ELR (cell line): ENCODE measurements at regions not wholly inside any gene's neighbourhood (a gene's known extent, or its start where the extent isn't known, plus 50 kb on each side); places are given as distances from the start of the nearest gene placed in this dataset.
"Not testable (repeated sequence)": the region's sequence is repeated elsewhere in the genome, so short reads cannot be mapped to it uniquely, and the experiment has no call there.

Source experiments
- DNase-seq: peaks from one replicate; pipeline ENCODE4 v3.0.0-alpha.2; 2015; ENCODE audit warnings: low read depth

GRCh38 chr10:111598433-111599059, 521.7 kb downstream of the ADRA2A start:
- DNase-seq: peak; percentile 46

- DNase-seq: no peak
Measured at GRCh38 chr10:111599943-111600342, 523.1 kb downstream of the ADRA2A start.

DNA sequence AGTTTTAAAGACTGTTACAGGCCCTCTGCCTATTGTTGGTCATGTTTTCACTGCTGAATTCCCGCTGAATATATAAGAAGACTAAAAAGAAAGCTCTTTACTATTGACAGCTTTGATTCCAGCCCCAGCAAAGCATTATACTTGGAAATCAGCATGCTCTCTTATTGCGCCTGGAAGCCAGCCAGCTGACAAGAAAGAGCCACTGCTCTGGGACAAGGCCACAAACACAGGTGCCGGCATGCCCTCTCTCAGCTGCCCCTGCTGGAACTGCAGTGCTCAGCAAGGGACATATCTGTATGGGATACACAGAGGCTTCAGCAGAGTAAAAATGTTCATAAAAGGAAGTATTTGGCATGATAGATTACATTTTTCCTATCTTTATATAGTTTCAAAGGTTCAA, 523.9 kb downstream of the ADRA2A start:
- no peak for DNase-seq

- DNase-seq: no peak
Measured at GRCh38 chr10:111612273-111612672, 535.4 kb downstream of the ADRA2A start.

GRCh38 chr10:111634191-111634590, 549.4 kb downstream of the GPAM start:
- DNase-seq: no peak

- DNase-seq: no peak
Measured at GRCh38 chr10:111646021-111646420, 537.5 kb downstream of the GPAM start.

DNA sequence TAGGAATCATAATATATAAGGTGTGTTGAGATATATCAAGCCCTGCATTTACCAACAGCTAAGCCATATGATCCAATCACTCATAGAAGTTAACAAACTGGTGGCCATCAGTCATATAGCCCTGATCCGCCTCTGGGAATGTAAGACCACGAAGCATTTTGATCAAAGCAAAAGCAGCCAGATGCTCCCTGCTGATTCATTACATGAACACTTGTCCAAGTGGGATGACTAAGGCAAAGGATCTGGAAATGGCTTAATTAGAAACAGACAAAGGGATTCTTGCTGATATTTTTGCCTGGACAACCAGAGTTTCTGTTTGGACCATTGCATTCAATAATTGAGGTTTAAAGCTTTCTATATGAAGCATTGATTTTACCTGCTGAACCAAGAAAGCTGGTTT, 535.5 kb downstream of the GPAM start:
- no peak for DNase-seq

GRCh38 chr10:111649080-111649479, 534.5 kb downstream of the GPAM start:
- DNase-seq: not testable (repeated sequence)

- no peak for DNase-seq
Measured at GRCh38 chr10:111650088-111650487, 533.5 kb downstream of the GPAM start.

GRCh38 chr10:111656066-111656465, 527.5 kb downstream of the GPAM start:
- DNase-seq: no peak

DNA sequence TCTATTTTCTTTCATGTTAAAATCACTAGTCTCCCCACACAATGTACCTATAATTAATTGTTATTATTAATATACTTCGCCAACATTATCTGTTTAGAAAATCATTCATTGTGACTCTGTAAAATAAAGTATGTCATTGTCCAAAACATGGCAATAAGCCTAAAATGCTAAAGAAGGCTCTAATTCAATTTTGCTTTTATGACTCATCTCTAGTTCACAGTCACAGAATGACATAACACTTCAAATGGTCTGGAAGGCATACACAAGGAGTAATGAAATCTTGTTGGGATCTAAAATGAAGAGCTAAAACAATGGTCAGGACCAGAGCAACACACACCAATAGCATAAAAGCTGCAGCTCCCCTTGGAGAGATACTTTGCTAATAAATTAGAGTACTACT, 505.8 kb downstream of the GPAM start:
- DNase-seq: no peak

GRCh38 chr10:111686796-111687195, 496.8 kb downstream of the GPAM start:
- DNase-seq: no peak

GRCh38 chr10:111698711-111699110, 484.9 kb downstream of the GPAM start:
- no peak for DNase-seq

DNA sequence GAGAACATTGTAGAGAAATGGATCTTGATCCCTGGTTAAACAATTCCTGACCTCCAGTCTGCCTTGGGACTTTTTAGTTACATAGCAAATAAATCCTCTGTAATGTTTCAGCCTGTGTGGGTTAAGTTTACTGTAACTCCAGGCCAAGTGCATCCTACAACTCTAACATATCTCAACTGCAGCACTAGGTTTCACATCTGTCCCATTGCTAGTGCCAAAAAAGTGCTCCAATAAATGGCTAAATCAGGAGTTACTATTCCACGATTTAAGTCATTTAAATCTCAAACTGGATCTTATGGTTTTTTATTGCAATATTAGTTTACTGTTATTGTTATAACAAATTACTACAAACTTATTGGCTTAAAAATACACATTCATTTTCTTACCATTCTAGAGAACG, 479.6 kb downstream of the GPAM start:
- DNase-seq: no peak

DNA sequence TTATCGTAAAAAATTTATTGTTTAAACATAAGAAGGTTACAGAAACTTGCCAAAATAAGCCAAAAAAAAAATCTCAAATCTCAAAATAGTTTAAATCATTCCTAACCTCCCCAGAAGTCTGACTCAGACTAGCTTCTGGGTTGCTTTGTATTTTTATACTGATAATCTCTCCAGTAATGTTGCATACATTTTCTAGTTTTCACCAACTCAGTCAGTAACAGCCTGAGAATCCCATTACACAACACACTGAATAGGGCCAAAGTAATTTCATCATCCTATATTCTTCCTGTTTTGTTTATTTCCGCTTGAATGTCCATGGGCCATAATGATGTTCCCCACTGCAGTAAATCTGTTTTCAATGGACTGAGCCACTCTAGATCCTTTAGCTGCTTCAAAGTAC, 478.5 kb downstream of the GPAM start:
- DNase-seq: no peak

DNA sequence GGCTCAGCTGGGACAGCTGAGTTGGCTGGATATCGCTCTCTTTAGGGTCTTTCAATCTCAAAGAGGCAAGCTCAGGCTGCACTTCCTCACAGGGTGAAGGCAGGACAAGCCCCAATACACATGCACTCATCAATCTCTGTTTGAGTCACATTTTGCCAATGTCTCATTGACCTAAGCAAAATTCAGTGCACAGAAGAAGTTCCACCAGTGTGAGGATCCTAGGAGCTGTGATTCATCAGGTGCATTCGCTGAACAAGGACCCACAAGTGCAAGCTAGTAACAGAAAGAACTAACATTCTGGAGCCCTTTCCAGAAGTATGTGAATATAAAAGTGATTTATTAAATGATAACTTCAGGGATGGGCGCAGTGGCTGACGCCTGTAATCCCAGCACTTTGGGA, 477.2 kb downstream of the GPAM start:
- no peak for DNase-seq

GRCh38 chr10:111707076-111707475, 476.5 kb downstream of the GPAM start:
- DNase-seq: no peak

DNA sequence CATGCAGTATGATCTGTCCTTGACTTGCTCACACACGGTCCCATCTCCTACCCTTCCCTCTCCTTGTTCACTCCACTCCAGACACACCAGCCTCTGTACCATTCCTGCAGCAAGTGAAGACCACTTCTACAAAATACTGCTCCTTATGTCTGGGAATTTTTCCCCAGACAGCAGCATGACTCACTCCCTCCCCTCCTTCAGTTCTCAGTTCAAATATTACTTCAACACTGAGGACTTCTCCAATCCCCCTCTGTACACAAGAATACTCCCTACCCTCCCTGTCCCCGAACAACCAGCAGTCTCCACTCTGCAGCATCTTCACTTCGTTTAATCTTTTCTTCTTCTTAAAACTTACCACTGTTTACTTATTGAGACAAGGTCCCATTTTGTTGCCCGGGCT, 474.0 kb downstream of the GPAM start:
- DNase-seq: no peak

DNA sequence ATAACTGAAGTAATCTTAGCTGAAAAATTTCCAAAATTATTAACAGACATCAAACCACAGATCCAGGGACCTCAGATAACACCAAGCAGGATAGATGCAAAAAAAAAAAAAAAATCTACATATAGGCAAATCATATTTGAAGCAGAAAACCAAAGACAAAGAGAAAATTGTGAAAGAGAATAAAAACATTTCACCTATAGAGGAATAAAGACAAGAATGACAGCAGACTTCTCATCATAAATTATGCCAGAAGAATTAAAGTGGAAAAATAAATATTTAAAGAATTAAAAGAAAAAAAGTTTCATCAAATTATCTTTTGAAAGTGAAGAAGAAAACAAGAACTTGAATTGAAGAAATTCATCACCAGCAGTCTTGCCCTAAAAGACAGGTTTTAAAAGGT, 467.5 kb downstream of the GPAM start:
- DNase-seq: no peak

DNA sequence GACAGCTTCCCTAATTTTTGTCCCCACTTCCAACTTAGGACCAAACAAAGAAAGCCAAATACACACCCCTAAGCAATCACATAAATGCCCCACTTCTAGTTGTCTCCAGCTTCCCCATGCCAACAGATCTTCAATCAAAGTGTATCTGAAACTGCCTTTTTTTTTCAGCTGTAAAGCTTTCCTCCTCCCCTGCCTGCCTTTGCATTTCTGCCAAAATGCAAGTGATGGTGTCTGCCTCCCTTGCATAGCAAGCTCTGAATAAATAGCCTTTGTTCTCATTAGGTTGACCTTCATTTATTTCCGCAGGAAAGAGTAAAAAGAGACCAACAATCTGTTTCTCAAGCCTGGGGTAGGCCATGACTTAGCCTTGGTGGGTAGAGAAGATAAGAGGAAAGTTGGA, 459.4 kb downstream of the GPAM start:
- DNase-seq: no peak

DNA sequence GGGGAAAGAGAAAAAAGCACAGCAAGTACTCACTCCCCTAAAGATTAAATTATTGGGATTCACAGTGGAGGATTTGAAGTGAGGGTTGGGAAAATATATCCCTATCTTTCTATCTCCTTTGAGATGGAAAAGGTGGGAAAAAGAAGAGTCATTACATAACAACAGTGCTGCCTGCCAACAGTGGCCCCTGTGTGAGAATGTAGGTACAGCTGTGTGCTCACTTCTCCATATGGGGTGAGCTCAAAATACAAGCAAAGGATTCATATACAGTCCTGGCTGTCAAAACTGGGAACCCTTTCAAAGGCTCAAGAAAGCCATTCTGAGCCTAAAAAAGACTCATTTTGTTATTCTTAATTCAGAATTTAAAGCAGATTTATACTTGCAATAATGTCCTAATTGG, 458.5 kb downstream of the GPAM start:
- DNase-seq: no peak

DNA sequence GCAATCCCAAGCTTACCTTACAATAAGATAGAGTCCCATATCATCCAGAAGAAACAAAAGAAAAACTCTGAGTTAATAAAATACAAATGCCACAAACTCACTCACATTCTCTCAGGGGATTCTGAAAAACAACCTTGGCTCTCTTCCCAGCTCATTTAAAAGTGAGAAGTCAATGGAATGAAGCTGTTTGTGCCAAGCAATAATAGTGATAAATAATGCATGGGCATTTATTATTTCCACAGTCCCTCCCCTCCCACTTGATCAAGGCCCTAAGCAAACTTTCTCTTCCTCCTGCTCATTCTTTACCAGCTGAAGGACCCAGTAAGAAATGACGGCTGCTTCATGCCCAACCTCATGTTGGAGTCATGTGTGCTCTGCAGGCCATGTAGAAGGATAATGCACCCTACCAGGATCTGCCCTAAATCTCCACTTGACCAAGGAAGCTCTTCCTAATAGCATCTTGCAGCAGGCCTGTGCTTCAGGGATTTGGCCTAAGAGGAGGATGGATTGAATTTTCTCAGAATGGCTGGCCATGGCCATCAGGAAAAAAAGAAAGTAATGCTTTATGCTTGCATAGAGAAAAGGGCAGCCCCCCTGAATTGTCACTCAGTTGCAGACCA, 451.3 kb downstream of the GPAM start:
- DNase-seq: no peak

DNA sequence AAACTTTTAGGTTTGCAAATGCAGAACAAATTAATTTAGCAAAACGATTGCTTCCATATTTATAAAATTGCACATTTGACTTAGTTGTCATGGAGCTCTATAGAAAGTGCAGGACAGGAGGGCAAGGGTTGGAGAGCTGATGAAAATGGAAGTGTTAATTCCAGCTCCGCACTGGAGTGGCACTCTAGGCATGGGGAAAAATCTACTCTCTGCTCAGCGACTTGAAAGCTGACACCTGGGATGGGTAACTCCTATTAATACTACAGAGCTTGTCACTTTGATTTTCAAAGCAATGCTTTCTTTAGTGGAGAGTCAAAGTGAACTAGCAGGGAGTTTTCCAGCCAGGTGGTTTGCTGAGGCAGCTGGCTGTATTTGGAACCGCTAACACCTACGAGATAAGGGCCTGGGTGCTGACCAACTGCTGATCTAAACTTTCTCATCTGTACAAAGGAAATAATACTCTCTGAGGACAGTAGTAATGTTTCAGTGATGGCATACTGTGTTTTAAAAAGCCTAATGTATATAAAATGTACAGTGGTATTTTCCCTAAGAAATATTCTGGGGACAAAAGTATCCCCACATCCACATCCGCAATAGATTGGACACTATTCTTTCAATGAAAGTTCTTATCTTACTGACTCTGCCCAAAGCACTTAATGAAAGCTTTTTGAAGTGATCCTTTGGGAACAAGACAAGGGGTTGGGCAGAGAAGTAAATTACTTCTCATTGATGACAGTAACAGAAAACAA, 444.3 kb downstream of the GPAM start:
- DNase-seq: no peak

DNA sequence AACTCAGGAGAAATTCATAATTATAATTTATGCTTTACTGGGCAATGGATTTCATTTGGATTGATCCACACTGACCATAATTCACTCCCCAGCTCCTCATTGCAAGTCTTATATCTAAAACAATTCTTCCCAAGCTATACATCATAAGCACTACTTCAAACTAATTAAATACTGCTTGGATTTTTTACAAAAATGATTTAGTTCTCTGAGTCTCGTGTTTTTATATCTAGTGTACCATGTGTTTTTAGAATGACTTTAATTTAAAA, 443.8 kb downstream of the GPAM start:
- no peak for DNase-seq
